Activated CD4-positive, alpha-beta memory T cell treated with anti-CD3 and anti-CD28 coated beads, Interleukin-2, amount 10 ng/mL, durations not matched to agents 7 days and 5 days (primary cell): ENCODE measurements at regions not wholly inside any gene's neighbourhood (a gene's known extent, or its start where the extent isn't known, plus 50 kb on each side); places are given as distances from the start of the nearest gene placed in this dataset.

Source experiments
- CTCF ChIA-PET: fragments of 350-600 bp; sonication (Branson Sonifier 250); formaldehyde crosslinking; loops from one replicate; lab custom pipeline; 2021; ENCODE audit warnings: antibody characterized with exemption, inconsistent platforms; lab: Charles Lee
- POLR2A ChIA-PET: fragments of 350-600 bp; sonication (Branson Sonifier 250); formaldehyde crosslinking; loops from one replicate; lab custom pipeline; 2021; ENCODE audit warnings: antibody characterized with exemption; lab: Charles Lee
- DNase-seq: peaks from one replicate; pipeline ENCODE4 v3.0.0-alpha.2; 2020
- H3K27ac Mint-ChIP-seq: one replicate; pipeline ENCODE4 v1.8.0; 2021; ENCODE audit warnings: mild to moderate bottlenecking, mixed read lengths
- H3K27me3 Mint-ChIP-seq: one replicate; pipeline ENCODE4 v1.8.0; 2021; ENCODE audit warnings: mixed read lengths
- H3K36me3 Mint-ChIP-seq: one replicate; pipeline ENCODE4 v1.8.0; 2021; ENCODE audit warnings: low read depth, mixed read lengths
- H3K4me1 Mint-ChIP-seq: one replicate; pipeline ENCODE4 v1.8.0; 2021; ENCODE audit warnings: mixed read lengths
- H3K4me3 Mint-ChIP-seq: one replicate; pipeline ENCODE4 v1.8.0; 2021; ENCODE audit warnings: mild to moderate bottlenecking, mixed read lengths
- H3K9me3 Mint-ChIP-seq: one replicate; pipeline ENCODE4 v1.8.0; 2021; ENCODE audit warnings: mixed read lengths

DNA sequence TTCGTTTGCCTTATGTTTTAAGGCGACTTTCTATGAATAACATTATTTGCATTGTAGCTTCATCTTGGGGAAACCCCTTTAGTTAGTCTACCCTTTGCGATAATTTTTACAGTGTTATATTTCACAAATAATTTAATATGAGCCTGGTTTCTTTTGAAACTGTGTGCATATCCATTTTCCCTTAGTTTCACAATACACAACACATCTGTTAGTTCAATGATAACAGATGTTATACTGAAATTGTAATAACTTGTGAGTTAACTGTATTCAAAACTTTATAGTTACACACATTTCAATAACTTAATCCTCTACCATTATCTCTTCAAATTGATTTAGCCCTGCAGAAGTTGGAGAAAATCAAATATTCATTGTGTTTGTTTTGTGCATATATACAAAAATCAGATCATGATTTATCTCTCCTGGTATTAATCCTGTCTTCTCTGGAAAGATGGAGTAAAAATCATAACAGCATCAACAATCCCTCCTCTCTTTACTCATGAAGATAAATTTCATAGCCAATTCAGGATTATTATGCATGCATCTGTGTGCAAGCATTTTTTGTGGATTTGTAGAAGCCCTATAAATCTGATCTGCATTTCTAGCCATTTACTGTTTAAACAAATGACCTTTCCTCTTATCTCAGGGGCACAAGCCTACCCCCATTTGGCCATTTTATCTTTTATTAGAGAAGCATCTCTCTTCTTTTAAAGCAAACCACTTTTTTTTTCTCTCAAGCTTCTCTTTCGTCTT is 304.0 kb downstream of the VPS13C start:
- Mint-ChIP-seq H3K36me3 (no peaks in the 10 kb centered on the region), H3K4me3 (no peak overlapping the region), H3K27ac (no peak overlapping the region), H3K9me3 (no peaks in the 10 kb centered on the region), H3K4me1 (no peaks in the 10 kb centered on the region), H3K27me3 (peaks cover 3% of the 10 kb centered on the region)
- no peak for DNase-seq
- CTCF ChIA-PET, result no interaction called here
- POLR2A ChIA-PET, result no interaction called here

DNA sequence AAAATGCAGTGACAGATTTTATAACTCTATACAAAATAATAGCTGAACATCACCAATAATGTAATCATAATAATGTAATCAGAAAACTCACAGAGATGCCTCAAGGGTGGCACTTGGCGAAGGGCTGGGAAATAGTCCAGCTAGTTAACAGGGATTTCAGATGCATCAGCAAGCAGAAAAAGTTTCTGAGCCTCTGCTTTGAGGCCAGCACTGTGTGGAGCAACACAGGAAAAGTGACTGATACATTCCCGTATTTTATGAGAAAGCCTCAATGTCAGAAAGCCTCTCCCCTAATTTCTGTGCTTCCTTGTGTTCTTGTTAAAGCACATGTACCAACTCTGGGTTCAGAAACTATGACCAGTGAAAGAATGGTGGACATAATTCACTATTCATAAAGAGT is 304.8 kb downstream of the VPS13C start:
- no peak for DNase-seq
- H3K27me3 Mint-ChIP-seq, result peaks cover 3% of the 10 kb centered on the region
- ChIA-PET CTCF (no interaction called here), POLR2A (no interaction called here)
- no peak overlapping the region for H3K4me3 Mint-ChIP-seq
- H3K4me1 Mint-ChIP-seq, result no peaks in the 10 kb centered on the region
- no peaks in the 10 kb centered on the region for H3K9me3 Mint-ChIP-seq
- H3K27ac Mint-ChIP-seq, result no peak overlapping the region
- H3K36me3 Mint-ChIP-seq, result no peaks in the 10 kb centered on the region

DNA sequence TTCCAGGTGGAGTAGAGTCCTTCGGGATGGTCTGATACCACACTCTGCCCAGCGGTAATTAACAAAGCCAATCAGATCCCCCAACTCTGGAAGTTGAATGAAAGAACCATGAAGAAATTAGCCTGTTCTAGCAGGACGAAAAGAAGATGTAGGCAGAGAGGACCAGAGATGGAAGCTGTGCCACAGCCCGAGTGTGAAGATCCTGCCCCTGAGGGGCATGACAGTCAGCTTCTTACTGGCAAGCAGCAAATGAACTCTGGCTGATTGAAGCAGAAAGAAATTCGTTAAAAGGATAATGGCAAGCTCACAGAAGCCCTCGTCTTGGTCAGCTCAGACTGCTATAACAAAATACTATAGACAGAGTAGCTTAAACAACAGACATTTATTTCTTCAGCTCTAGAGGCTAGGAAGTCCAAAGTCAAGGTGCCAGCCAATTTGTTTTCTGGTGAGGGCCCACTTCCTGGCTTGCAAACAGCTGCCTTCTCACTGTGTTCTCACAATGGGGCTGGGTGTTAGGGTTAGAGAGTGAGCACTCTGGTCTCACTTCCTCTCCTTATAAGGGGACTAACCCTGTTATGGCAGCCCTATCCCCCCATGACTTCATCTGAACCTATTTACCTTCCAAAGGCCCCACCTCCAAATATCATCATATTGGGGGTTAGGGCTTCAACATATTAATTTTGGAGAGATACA is 307.1 kb downstream of the VPS13C start:
- CTCF ChIA-PET, result interaction anchor here (0.9 kb wide), 1 partner anchor 80 kb away, joined by 4 read pairs; no protein-coding TSS in a partner anchor

DNA sequence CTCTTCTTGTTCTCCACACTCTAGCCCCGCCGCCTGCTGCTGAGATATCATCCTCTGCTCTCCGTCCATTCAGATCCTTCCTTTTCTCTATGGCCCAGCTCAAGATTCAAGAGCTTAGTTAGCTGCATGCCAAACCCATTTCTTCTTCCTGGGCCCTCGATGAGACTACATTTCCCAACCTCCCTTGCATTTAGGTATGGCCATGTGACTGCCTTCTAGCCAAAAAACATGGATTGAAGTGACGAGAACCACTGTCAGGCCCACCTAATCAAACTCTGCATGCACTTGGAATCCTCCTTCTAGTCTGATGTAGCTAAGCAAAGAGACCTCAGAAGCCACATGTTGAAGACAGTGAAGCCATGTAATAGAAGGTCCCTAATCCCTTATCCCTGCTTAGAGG is 308.2 kb downstream of the VPS13C start:
- CTCF ChIA-PET, result no interaction called here

More for the DNA sequence above, 307.1 kb downstream of the VPS13C start:
- H3K27me3 Mint-ChIP-seq, result peaks cover 3% of the 10 kb centered on the region
- POLR2A ChIA-PET, result no interaction called here
- H3K4me1 Mint-ChIP-seq, result no peaks in the 10 kb centered on the region
- no peaks in the 10 kb centered on the region for H3K36me3 Mint-ChIP-seq
- H3K9me3 Mint-ChIP-seq, result no peaks in the 10 kb centered on the region
- no peak for DNase-seq
- no peak overlapping the region for H3K4me3 Mint-ChIP-seq
- H3K27ac Mint-ChIP-seq, result no peak overlapping the region

DNA sequence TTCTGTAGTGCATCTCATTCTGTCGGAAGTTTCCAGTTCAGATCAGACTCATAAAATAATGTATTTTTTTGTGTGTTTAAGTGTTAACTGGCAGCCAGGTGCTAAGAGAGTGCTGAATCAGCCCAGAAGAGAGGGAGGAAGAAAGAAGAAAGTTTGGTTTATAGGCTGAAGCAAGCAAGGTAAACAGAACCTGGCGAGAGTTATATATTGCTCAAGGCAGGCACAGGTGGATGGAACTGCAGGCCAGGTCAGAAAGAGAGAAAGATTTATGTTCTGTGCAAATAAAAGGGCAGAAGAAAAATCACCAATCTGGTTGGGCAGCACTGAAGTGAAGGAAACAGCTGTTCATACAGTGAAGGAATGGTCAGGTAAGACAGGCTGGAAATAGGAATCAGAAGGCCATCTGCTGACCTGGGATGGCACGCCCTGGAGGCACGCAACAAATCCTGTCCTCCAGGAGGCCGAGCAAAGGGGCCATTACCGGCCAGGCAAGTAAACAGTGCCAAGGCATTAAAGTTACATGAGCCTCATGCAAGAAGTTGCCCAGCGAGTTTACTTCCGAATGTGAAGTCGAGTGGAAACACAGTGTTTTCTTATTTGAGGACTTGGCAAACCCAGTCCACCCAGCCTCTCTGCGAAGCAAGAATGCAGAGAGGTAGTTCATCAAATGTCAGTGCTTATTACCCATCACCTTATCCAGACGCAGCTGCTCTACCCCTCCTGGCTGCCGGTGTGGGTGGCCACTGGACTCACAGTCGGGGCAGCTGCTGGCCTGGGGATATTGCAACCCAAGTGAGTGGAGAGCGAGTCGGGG is 309.8 kb downstream of the VPS13C start:
- no peak for DNase-seq
- Mint-ChIP-seq H3K27me3 (peaks cover 2% of the 10 kb centered on the region), H3K9me3 (no peaks in the 10 kb centered on the region), H3K4me3 (no peak overlapping the region), H3K36me3 (no peaks in the 10 kb centered on the region), H3K4me1 (no peaks in the 10 kb centered on the region), H3K27ac (no peak overlapping the region)
- ChIA-PET POLR2A (no interaction called here), CTCF (no interaction called here)

More for the DNA sequence above, 308.2 kb downstream of the VPS13C start:
- H3K27ac Mint-ChIP-seq, result no peak overlapping the region
- DNase-seq, result no peak
- peaks cover 3% of the 10 kb centered on the region for H3K27me3 Mint-ChIP-seq
- no peaks in the 10 kb centered on the region for H3K4me1 Mint-ChIP-seq
- H3K36me3 Mint-ChIP-seq, result no peaks in the 10 kb centered on the region
- H3K4me3 Mint-ChIP-seq, result no peak overlapping the region
- POLR2A ChIA-PET, result no interaction called here
- H3K9me3 Mint-ChIP-seq, result no peaks in the 10 kb centered on the region

DNA sequence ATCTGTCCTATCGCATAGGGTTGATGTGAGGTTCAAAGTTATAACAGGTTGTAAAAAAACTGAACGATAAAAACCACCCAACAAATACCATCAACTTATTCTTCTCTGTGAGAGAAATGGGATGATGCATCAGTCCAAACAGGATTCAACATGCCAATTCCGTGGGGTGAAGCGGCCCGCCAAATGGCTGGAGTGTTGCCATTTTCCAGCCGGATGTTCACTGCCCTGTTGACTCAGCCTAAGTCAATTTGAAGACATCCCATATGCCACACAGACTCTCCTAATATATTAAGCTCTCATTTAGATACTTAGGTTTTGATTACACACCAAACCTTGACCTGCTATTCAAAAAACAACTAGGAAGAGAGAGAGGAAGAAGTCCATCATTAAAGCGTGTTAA is 311.1 kb downstream of the VPS13C start:
- no peaks in the 10 kb centered on the region for H3K9me3 Mint-ChIP-seq
- H3K36me3 Mint-ChIP-seq, result no peaks in the 10 kb centered on the region
- no peaks in the 10 kb centered on the region for H3K4me1 Mint-ChIP-seq
- H3K27ac Mint-ChIP-seq, result no peak overlapping the region
- POLR2A ChIA-PET, result no interaction called here
- H3K4me3 Mint-ChIP-seq, result no peak overlapping the region
- DNase-seq, result no peak
- CTCF ChIA-PET, result no interaction called here
- H3K27me3 Mint-ChIP-seq, result peaks cover 2% of the 10 kb centered on the region

DNA sequence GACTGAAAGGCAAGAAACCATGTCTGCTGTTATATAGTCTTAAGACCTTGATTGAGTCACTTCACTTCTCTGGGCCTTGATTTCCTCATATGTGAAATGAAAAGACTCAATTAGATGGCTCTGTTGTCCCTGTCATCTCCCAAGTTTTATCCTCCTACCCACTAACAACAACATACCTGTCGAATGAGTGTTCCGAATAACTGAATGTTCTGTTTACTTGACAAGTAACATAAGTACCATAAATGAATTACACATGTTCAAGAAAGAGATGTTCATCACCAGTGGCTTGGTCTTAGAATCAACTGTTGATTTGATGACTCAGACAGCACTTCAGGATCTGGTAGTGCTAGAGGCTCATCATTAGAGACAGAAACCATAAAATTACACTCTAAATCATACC is 311.7 kb downstream of the VPS13C start:
- H3K9me3 Mint-ChIP-seq, result no peaks in the 10 kb centered on the region
- no peaks in the 10 kb centered on the region for H3K4me1 Mint-ChIP-seq
- POLR2A ChIA-PET, result no interaction called here
- CTCF ChIA-PET, result no interaction called here
- H3K27ac Mint-ChIP-seq, result no peak overlapping the region
- no peaks in the 10 kb centered on the region for H3K36me3 Mint-ChIP-seq
- no peak for DNase-seq
- no peak overlapping the region for H3K4me3 Mint-ChIP-seq
- peaks cover 2% of the 10 kb centered on the region for H3K27me3 Mint-ChIP-seq

DNA sequence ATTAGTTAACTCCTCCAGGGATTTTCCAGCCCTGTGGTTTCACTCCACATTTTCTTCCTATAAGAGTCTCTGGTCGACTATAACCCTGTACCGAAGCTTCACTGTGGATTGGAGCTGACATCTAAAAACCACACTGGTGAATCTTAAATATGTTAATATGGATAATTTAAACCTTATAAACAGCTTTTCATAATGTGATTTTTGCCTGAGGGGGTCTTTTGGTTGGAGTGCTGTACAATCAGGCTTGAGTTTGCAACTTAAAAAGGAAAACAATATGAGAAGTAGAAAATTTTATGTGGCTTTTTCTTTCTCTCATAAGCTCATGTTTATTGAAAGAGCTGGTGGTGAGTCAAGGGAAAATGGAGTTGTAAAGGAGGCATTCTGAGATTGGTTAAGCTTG is 313.7 kb downstream of the VPS13C start:
- no peak for DNase-seq
- Mint-ChIP-seq H3K9me3 (no peaks in the 10 kb centered on the region), H3K36me3 (no peaks in the 10 kb centered on the region), H3K27ac (no peak overlapping the region), H3K4me1 (no peaks in the 10 kb centered on the region), H3K4me3 (no peak overlapping the region), H3K27me3 (peaks cover 2% of the 10 kb centered on the region)
- ChIA-PET POLR2A (no interaction called here), CTCF (no interaction called here)

DNA sequence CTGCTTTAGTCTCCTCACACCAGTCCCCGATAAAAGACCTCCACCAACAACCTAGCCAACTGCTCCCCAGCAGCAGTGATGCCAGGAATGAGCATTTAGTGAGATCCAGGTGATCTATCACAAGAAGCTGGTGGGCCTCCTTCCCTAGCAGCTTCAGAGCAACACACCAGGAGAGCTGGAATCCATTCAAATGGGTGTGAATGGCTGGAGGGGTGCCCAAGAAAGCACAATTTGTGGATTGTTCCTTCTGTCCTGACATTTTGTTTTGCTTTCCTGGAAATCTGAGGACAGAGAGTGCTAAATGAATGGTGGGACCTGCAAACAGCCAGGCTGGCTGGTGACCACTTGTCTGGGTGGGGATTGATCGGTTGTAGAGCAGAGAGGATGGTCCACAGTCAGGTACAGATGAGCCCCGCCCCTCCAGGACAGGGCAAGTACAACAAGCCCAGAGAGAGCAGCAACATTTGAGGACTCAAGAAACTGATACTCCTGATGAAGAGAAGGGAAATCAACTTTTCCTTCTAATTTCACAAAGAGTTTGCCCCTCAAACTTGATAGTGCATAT is 316.8 kb downstream of the VPS13C start:
- Mint-ChIP-seq H3K27ac (no peak overlapping the region), H3K27me3 (peaks cover 2% of the 10 kb centered on the region), H3K9me3 (no peaks in the 10 kb centered on the region), H3K4me3 (no peak overlapping the region), H3K36me3 (no peaks in the 10 kb centered on the region), H3K4me1 (no peaks in the 10 kb centered on the region)
- ChIA-PET POLR2A (no interaction called here), CTCF (no interaction called here)
- no peak for DNase-seq

DNA sequence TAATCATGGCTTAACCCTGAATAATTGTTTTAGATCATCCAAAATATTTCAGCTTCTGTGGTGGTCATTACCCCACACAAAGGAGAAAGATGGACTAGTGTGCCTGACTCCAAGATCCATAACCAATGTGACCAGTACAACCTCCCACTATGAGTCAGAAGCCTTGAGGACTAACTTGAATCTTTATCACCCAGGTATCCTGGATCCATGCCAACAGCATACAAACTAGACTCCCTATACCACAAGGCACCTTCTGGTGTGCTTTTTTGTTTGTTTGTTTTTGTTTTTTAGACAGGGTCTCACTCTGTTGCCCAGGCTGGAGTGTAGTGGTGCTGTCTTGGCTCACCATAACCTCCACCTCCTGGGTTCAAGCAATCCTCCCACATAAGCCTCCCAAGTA is 317.7 kb downstream of the VPS13C start:
- Mint-ChIP-seq H3K36me3 (no peaks in the 10 kb centered on the region), H3K27ac (no peak overlapping the region), H3K4me3 (no peak overlapping the region), H3K9me3 (no peaks in the 10 kb centered on the region), H3K27me3 (peaks cover 2% of the 10 kb centered on the region), H3K4me1 (no peaks in the 10 kb centered on the region)
- POLR2A ChIA-PET, result no interaction called here
- CTCF ChIA-PET, result no interaction called here
- no peak for DNase-seq

DNA sequence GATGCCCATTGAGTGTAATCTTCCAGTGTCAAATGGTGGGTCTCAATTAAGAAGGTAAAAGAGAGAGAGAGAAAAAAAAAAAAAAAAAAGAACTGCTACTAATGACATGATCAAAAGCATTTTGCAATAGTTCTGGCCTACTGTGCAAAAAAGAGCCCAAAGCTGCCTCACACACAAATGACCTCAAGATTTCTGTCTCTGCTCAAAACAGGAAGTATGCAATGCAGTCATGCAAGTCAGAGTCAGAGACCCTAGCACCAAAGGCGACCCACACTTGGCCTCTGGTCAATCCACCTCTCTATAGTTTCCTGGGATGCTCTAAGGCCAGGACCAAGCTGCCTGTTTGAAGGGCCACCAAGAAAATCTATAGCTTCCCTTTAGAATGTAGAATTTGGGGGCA is 323.5 kb downstream of the VPS13C start:
- CTCF ChIA-PET, result interaction anchor here (0.6 to 1.5 kb wide), 2 partner anchors 97 to 661 kb away, joined by 3 to 5 read pairs; no protein-coding TSS in a partner anchor
- Mint-ChIP-seq H3K27ac (no peak overlapping the region), H3K4me3 (no peak overlapping the region), H3K4me1 (no peaks in the 10 kb centered on the region), H3K9me3 (no peaks in the 10 kb centered on the region), H3K27me3 (peaks cover 1% of the 10 kb centered on the region), H3K36me3 (no peaks in the 10 kb centered on the region)
- POLR2A ChIA-PET, result no interaction called here
- DNase-seq, result no peak

DNA sequence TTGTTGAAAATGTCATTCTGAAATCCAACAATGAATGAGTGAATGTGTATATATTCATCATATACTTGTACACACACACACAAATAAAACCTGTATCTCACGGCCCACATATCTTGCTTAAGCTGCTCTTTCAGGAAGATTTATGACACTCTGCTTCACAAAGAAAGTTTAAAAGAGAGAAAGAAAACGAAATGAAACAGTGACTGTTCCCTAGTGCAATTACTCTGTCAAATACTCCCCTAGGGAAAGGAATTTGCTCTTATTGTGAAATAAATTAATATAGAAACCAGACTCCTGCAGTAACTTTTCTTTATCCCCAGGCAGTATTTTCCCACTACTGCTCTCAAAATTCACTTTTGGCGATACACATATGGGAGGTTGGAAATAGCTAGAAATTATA is 329.1 kb downstream of the VPS13C start:
- peaks cover 12% of the 10 kb centered on the region for H3K27me3 Mint-ChIP-seq
- no peaks in the 10 kb centered on the region for H3K36me3 Mint-ChIP-seq
- no peaks in the 10 kb centered on the region for H3K9me3 Mint-ChIP-seq
- H3K4me3 Mint-ChIP-seq, result no peak overlapping the region
- no peak for DNase-seq
- H3K4me1 Mint-ChIP-seq, result no peaks in the 10 kb centered on the region
- ChIA-PET POLR2A (no interaction called here), CTCF (no interaction called here)
- H3K27ac Mint-ChIP-seq, result no peak overlapping the region

DNA sequence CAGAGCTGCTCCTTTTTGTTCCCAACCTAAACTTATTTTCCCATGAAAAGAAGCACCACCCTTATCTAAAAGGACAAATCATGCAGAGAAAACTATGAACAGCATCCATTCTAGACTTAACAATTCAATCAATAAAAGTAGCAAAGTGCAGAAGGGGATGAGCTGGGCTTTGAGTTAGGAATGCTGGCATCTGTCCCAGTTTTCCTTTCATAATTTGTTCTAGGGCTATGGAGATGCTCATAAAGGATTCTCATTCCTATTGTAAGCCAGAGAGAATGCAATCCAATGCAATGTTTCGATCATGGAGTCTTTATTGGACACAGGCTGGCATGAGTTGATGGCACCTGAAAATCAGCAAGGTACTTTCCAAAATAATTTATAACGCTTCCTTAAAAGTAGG is 330.6 kb downstream of the VPS13C start:
- Mint-ChIP-seq H3K36me3 (no peaks in the 10 kb centered on the region), H3K9me3 (no peaks in the 10 kb centered on the region), H3K27me3 (peaks cover 14% of the 10 kb centered on the region), H3K27ac (no peak overlapping the region), H3K4me1 (no peaks in the 10 kb centered on the region), H3K4me3 (no peak overlapping the region)
- ChIA-PET CTCF (no interaction called here), POLR2A (no interaction called here)
- DNase-seq, result no peak
